ENCODE measurements at regions not wholly inside any gene's neighbourhood (a gene's known extent, or its start where the extent isn't known, plus 50 kb on each side); places are given as distances from the start of the nearest gene placed in this dataset.

DNA sequence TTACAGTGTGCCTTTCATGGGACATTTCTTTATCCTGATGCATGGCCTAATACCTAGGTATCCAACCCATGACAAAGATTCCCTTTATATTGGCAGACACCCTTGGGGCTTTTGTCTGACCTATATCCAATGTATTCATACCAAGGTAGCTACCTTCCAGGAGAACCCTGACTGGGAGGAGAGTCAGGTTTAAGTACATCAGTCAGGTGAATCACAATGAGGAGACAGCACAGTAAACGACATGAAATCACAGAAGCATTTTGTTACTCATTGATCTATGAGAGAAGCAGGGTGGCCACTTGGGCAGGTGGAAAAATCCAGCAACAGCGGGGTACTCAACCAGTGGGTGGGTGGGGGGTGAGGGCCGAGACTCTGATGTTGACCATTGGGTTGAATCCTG, 527.4 kb upstream of the ATXN8OS start:
- no peak overlapping the region for H3K27ac ChIP-seq
- WGBS, 5 donors = 76 to 83% (median 80%) methylated on average over 3 of the region's 3 CpGs
- TF ChIP-seq POLR2AphosphoS5 (IDR thresholded peaks at IDR 0.05) (no peak), POLR2A (IDR thresholded peaks at IDR 0.05) (no peak)
- TF ChIP-seq, protein P1, sequence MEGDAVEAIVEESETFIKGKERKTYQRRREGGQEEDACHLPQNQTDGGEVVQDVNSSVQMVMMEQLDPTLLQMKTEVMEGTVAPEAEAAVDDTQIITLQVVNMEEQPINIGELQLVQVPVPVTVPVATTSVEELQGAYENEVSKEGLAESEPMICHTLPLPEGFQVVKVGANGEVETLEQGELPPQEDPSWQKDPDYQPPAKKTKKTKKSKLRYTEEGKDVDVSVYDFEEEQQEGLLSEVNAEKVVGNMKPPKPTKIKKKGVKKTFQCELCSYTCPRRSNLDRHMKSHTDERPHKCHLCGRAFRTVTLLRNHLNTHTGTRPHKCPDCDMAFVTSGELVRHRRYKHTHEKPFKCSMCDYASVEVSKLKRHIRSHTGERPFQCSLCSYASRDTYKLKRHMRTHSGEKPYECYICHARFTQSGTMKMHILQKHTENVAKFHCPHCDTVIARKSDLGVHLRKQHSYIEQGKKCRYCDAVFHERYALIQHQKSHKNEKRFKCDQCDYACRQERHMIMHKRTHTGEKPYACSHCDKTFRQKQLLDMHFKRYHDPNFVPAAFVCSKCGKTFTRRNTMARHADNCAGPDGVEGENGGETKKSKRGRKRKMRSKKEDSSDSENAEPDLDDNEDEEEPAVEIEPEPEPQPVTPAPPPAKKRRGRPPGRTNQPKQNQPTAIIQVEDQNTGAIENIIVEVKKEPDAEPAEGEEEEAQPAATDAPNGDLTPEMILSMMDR (IDR thresholded peaks at IDR 0.05 in 8 of 11, conservative IDR thresholded peaks at IDR 0.05 in 3 of 11) = no peak
- peaks cover 0 to 7% (median 0%) of the 10 kb centered on the region in 8 donors for H3K9me3 ChIP-seq
- intact Hi-C loops (cut with DNase I; ENCODE audit: low total_unique reads) = no loop called here
- no peak for DNase-seq
- no peaks in the 10 kb centered on the region for H3K27me3 ChIP-seq (replicated peaks in 1 of 7)
- no peaks in the 10 kb centered on the region for H3K36me3 ChIP-seq
- no peaks in the 10 kb centered on the region for H3K4me1 ChIP-seq
- H3K4me3 ChIP-seq = no peak overlapping the region

DNA sequence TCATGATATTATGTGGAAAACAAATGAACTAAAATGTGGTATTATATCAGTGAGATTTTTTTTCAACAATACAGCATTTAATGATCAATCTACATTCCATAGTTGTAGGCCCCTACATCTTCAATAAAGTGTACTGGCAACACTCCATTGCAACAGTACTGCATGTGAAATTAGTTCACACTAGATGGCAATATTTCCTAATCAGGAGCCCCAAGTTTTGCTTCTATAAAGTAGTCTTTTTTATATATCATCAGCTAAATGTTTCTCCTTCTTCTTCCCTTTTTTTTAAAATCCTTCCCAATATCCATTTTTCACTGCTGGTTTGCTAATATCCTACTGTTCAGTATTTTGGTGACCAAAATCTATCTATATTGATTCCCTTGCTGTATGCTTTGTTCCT, 528.3 kb upstream of the ATXN8OS start:
- intact Hi-C loops (cut with DNase I; ENCODE audit: low total_unique reads) = no loop called here
- no peak overlapping the region for H3K4me3 ChIP-seq
- H3K9me3 ChIP-seq = peaks cover 0 to 7% (median 0%) of the 10 kb centered on the region in 8 donors
- no peak for DNase-seq
- no peaks in the 10 kb centered on the region for H3K27me3 ChIP-seq (replicated peaks in 1 of 7)
- TF ChIP-seq, protein P1 (IDR thresholded peaks at IDR 0.05 in 8 of 11, conservative IDR thresholded peaks at IDR 0.05 in 3 of 11) = no peak
- TF ChIP-seq POLR2AphosphoS5 (IDR thresholded peaks at IDR 0.05) = no peak
- TF ChIP-seq POLR2A (IDR thresholded peaks at IDR 0.05) = no peak
- no peaks in the 10 kb centered on the region for H3K4me1 ChIP-seq
- no peak overlapping the region for H3K27ac ChIP-seq
- H3K36me3 ChIP-seq = no peaks in the 10 kb centered on the region

DNA sequence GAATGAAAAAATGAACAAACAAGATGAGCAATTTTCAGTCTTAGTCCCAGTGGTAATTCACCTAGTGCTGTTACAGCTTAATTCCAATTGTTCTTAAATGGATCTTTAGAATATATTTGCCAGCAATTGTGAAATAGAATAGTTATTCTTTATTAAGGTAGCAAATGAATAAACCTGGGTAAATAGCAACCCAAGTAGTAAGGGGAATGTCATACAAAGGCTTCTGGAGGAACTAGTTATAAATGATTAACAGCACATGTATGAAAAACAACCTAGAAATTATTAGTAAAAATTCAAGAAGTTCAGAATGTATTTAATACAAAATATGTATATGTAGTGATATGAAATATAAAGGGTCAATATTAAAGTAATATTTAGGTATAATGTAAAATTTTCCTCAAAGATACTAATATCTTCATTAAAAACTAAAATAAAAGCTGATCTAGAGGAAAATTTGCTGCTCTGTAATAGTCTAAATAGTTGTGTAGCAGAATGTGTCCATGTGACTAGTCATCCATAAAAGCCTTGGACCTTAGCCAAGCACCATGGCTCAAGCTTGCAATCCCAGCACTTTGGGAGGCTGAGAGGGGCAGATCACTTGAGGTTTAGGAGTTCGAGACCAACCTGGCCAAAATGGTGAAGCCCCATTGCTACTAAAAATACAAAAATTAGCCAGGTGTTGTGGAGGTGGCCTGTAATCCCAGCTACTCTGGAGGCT, 535.9 kb upstream of the ATXN8OS start:
- TF ChIP-seq POLR2AphosphoS5 (IDR thresholded peaks at IDR 0.05) = no peak
- TF ChIP-seq POLR2A (IDR thresholded peaks at IDR 0.05) = no peak
- TF ChIP-seq, protein P1 (IDR thresholded peaks at IDR 0.05 in 8 of 11, conservative IDR thresholded peaks at IDR 0.05 in 3 of 11) = no peak
- no peak for DNase-seq
- H3K36me3 ChIP-seq = no peaks in the 10 kb centered on the region
- H3K27ac ChIP-seq = no peak overlapping the region
- WGBS, 5 donors = 62 to 88% (median 75%) methylated on average over 1 of the region's 1 CpG
- peaks cover 0 to 7% (median 0%) of the 10 kb centered on the region in 8 donors for H3K9me3 ChIP-seq
- H3K4me3 ChIP-seq = no peak overlapping the region
- intact Hi-C loops (cut with DNase I; ENCODE audit: low total_unique reads) = no loop called here
- no peaks in the 10 kb centered on the region for H3K27me3 ChIP-seq (replicated peaks in 1 of 7)
- H3K4me1 ChIP-seq = no peaks in the 10 kb centered on the region

DNA sequence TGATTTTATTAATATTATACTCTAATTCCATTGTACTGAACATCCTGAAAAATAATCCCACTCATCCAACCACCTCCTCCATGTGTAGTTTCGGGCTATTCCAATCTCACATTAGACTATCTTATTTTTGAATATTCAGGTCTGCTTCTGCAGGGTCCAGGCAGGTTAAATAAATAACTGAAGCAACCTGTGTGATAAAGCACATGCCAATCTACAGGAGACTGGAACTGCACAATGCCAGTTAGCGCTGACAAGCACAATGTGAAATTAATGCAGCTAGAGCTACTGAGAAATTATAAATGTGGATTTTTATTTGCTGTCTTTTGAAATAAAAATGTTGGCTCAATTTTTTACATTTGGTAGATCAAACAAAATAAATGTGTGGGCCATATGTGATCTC, 540.1 kb upstream of the ATXN8OS start:
- TF ChIP-seq POLR2A (IDR thresholded peaks at IDR 0.05) (no peak), POLR2AphosphoS5 (IDR thresholded peaks at IDR 0.05) (no peak)
- TF ChIP-seq, protein P1 (IDR thresholded peaks at IDR 0.05 in 8 of 11, conservative IDR thresholded peaks at IDR 0.05 in 3 of 11) = no peak
- no peaks in the 10 kb centered on the region for H3K4me1 ChIP-seq
- DNase-seq = no peak
- H3K4me3 ChIP-seq = no peak overlapping the region
- intact Hi-C loops (cut with DNase I; ENCODE audit: low total_unique reads) = no loop called here
- peaks cover 0 to 5% (median 0%) of the 10 kb centered on the region in 8 donors for H3K9me3 ChIP-seq
- no peaks in the 10 kb centered on the region for H3K36me3 ChIP-seq
- no peak overlapping the region for H3K27ac ChIP-seq
- WGBS, 5 donors = 81 to 95% (median 87%) methylated on average over 2 of the region's 2 CpGs
- H3K27me3 ChIP-seq (replicated peaks in 1 of 7) = no peaks in the 10 kb centered on the region

Data from spleen (tissue), 11 donors.